ENCODE measurements at regions not wholly inside any gene's neighbourhood (a gene's known extent, or its start where the extent isn't known, plus 50 kb on each side); places are given as distances from the start of the nearest gene placed in this dataset.
"Not testable (repeated sequence)": the region's sequence is repeated elsewhere in the genome, so short reads cannot be mapped to it uniquely, and the experiment has no call there.

- not testable (repeated sequence) for TF ChIP-seq POLR2A (IDR thresholded peaks at IDR 0.05; ENCODE audit: low read length); GATA1 (IDR thresholded peaks at IDR 0.05; ENCODE audit: low read depth, low read length)
These were observed 157.5 kb upstream of the NBPF9 start for GRCh38 chr1:149260736-149261340.
